HG03432 (cell line): ENCODE measurements at regions not wholly inside any gene's neighbourhood (a gene's known extent, or its start where the extent isn't known, plus 50 kb on each side); places are given as distances from the start of the nearest gene placed in this dataset.

Source experiments
- ATAC-seq: cut with Tn5 transposase; IDR thresholded peaks from one replicate; pipeline ENCODE4 v1.9.1; 2021; ENCODE audit warnings: mild to moderate bottlenecking, moderate library complexity; ENCODE audit not compliant: unreplicated experiment

DNA sequence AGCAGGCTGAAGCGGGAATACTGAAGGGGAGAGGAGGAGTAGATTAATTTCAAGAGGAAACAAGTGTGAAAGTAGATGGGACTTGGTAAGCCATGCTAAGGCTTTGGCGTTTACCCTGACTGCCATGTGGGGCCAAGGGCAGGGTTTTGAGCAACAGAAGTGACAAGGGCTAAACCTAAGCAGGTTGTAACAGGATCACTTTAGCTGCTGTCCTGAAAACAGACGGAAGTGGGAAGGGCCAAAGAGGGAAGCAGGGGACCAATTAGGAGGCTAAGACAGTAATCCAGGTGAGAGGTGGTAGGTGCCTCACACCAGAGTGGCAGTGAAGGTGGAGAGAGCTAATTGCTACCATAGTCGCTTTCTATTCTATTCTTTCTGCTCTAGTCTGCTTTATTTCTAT lies 166.5 kb downstream of the PJA1 start:
- no peak for ATAC-seq

DNA sequence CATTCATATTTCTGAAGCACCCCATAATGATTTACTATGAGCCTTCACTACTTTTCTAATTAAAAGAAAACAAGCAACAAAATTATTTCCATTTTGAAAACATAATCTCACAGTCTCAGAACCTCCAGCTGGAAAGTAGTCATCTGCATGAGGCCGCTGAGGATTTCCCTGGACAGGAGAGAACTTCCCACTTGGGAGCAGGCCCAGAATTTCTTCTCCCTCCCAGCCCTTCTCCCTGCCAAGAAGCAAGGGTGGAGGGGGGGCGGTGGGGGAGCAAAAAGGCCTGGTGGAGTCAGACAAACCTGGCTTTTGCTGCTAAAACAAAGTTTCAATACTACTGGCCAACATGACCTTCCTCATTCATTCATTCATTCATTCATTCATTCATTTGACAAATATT lies 167.3 kb downstream of the PJA1 start:
- ATAC-seq: no peak

DNA sequence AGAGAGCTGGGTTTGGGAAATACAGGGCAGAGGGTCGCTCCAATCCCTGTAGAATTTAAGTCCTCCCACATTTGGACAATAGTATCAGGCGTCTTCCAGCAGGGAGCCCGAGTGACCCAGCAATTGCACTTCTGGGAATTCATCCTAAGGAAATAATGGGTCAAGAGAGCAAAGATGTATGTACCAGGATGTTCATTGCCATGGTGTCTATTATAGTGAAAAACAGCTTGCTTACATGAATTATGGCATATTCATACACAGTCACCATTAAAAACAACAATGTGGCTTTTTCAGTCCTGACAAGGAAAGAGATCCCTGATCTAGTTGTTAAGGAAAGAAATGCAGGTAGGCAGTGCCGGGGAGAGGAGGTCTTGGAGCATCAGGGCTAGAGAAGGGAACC lies 167.7 kb downstream of the PJA1 start:
- ATAC-seq: no peak

DNA sequence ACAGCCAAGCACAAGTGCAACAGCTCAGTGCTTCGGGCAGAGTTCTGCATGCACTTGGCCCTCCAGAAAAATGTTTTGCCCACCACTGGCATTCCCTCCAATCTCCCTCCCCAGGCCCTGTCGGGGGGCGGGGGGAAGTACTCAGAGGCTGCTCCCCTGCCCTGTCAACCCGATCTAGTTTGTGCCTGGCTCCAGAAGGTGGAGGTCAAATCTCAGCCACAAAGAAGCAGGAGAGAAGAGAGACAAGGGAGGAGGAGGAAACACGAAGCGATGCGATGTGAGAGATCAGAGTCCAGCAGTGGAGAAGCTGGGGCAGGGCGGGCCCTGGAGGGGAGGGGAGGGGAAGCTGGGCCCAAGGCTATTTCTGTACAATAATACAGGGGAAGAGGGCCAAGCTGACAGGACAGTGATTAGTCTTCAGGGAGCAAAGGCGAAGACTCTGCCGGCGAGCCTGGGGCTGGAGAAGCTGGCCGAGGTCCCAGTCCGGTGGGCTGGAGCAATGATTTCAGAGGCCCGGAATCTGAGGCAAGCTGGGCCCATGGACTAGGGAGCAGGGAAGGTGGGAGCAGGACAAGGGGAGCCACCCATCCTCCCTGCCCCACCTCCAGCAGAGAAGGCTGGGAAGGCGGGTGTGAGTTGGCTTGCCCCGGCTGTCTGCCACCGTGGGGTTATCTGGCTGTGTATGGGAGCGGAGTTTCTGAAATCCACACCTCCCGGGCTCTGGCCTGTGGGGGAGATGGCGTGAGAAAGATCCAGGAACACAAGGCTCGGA lies 167.1 kb downstream of the EFNB1 start:
- no peak for ATAC-seq

DNA sequence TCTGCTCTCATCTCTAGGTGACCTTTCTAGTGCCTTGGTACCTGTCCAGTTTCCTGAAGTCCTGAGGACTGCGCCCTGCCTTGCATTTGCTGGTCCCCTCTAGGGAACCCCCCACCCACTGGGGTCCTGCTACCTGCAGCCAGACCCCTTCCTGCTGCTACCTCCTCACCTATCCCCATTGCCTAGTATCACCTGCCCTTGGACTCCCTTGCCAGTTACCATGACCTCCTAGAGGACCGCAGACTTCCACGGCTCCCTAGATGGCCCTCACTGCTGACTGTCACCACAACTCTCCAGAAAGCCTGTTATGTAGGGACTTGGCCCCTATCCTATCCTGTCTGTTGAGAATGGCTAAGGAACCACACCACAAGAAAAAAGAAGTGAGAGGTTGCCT lies 166.6 kb downstream of the EFNB1 start:
- ATAC-seq: no peak

DNA sequence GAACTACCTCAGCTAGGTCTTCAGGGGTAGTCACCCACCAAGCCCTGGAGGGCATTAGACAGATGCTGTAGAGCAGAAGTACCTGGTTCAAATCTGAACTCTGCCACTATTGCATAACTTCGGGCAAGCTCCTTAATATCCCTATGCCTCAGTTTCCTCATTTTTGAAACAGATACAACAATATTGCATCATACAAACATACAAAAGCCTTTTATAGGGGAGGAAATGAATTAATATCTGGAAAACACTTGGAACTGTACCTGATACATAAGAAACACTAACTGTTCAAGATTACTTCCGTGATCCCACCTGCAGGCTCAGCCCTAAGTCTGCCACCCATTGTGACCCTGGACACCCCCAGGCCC lies 166.1 kb downstream of the EFNB1 start:
- ATAC-seq: no peak

DNA sequence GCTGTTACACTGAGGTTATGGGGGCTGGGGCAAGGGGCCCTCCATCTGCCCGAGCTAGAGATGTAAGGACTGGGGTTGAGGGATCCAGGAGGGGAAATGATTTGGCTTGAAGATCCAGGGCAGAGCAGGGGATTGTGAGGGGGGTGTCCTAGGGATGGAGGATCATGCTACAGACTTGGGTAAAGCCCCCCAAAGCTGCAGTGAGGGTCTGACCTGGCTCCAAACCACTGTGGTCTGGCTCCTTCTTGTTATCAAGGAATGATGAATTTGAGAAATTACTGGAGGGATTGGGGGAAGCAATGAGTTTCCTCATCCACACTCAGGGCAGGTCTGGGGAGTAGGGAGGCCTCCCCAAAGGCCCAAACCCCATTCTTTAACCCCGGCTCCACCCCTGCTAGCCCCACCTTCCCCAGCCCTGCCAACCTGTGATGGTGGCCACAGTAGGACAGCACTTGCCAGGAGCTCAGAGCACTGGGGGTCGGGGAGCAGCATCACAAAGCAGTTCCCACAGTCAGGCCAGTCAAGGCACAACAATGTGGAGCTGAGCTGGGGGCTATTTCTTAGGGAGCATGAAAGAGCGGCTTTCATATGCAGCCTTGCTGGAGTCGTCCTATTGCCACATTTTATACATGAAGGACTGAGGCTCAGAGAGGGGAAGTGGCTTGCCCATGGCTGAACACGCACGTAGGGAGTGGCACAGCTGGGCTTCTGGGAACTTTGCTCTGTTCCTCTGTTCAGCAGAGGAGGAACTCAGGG lies 165.5 kb downstream of the EFNB1 start:
- ATAC-seq: no peak

DNA sequence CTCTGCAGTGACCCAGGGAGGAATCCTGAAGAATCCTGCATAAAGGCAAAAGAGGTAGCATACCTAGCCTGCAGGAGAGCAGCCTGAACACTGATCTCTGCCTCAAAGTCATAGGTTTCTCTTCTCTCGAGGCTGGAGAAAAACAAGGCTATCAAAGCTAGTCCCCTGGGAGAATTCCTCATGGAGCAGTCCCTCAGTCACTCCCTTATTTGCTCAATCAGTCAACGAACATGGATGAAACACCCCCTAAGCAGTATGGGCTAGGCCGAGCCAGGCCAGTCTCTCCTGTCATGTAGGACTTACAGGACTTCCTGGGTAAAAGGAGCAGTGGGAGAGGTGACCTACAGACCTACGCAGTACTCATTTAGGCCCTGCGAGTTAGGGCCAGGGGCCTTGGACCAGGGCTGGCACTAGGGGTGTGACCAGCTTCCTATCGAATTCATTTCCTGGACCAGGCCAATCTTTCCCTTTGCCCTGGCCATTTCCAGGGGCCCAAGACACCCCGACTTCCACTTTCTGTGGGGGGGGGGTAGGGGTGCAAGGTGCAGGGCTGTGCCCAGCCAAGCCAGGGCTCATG lies 164.1 kb downstream of the EFNB1 start:
- no peak for ATAC-seq

DNA sequence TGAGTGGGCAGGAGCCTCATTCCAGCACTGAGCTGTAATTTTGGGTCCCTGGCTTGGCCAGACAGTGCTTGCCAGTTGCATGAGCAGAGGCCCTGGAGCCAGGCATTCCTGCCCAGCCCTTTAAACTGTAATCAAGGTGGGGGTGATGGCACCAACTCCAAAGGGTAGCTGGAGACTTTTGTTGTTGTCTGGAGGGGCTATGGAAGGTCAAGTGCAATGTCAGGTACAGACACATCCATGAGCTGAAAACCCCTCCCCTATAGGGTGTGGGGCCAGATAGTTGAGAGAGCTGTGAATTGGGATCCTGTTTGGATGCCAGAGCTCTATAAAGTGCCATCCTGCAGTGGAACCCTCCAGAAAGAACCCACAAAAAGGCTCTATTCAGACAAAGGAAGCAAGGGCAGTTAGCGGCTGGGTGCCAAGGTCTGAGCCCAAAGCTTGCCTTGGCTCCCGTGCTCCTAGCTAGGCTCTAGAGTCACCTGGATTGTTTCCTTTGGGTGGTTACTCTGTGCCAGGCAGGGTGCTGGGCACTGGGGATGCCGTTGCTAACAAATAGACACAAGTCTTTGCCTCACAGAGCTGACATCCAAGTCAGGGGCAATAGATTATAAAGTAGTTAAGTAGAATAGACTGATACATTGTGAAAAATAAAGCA lies 163.0 kb downstream of the EFNB1 start:
- ATAC-seq: no peak

DNA sequence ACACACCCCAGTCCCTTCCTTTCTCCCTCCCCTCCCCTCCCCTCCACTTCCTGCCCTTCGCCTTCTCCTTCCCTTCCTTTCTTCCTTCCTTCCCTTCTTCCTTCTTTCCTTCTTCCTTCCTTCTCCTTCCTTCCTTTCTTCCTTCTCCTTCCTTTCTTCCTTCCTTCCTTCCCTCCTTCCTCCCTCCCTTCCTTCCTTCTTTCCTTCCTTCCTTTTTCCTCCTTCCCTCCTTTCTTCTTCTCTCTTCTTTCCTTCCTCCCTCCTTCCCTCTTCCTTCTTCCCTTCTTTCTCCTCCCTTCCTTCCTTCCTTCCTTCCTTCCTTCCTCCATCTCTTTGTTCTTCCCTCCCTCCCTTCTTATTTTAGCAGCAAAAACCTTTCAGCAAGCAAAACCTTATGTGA lies 162.1 kb downstream of the EFNB1 start:
- ATAC-seq: no peak

DNA sequence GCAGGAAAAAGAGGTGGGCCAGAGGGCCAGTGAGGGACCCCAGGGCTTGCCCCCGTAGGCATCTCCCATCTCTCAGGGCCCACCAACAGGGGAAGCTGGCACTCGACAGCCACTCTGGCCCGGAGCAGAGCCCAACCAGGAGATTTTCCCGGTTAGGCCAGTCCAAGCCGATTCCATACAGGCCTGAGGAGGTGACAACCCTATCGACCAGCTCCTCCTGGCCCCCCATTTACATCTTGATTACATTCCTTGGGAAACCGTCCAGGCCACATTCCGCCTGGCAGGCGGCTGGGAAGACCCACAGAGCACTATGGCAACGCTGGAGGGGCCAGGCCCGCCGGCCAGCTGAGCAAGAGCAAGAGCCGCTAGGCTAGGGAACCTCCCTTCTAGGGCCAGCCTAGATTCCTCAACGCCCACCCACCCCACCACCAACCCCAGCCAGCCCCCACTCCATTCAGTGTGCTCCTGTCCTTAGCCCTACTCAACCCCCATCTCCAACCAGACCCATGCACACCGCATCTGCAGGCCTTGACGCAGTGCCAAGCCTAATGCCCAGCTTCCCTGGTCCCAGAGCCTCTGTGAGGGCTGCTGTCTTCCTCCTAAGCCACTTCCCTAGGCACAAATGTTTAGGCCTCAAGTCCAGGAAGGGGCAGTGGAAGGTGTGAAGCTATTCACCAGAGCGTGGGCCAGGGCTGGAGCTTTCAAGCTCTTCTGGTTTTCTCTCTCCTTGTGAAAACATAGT lies 161.2 kb downstream of the EFNB1 start:
- no peak for ATAC-seq

DNA sequence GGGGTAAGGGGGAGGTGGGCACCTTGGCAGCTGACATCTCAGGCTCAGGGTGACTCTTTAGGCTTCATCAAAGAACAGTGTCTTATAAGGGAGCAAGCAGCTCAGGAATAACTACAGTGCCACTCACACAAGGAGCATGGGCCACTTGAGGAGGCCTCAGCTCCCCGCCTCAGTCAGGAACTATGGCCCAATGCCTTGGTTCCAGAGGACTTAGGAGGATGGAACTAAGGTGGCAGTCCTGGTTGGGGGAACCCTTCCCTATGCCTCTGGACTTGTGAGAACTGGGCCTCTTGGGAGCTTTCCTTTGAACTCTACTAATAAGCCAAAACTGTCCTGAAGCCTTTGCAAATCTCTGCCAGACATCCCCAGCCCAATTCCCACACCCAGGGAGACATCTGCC lies 160.6 kb downstream of the EFNB1 start:
- no peak for ATAC-seq

DNA sequence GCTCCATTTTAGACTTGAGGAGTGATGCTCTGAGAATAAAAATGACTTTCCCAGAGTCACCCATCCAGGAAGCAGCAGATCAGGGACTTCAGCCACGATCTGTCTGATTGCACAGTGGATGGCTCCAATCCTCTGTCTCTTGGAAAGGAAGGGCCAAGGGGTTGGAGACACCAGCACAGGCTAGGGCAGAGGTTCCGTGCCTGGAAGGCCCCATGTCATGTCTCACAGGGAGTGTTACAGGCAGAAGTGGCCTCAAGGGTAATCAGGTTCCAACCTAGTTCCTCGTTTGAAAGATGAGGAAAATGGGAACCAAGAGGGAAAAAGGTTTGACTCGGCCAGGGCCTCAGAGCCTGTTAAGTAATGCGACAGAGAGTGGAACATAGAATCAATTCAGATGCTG lies 160.0 kb downstream of the EFNB1 start:
- ATAC-seq: no peak

DNA sequence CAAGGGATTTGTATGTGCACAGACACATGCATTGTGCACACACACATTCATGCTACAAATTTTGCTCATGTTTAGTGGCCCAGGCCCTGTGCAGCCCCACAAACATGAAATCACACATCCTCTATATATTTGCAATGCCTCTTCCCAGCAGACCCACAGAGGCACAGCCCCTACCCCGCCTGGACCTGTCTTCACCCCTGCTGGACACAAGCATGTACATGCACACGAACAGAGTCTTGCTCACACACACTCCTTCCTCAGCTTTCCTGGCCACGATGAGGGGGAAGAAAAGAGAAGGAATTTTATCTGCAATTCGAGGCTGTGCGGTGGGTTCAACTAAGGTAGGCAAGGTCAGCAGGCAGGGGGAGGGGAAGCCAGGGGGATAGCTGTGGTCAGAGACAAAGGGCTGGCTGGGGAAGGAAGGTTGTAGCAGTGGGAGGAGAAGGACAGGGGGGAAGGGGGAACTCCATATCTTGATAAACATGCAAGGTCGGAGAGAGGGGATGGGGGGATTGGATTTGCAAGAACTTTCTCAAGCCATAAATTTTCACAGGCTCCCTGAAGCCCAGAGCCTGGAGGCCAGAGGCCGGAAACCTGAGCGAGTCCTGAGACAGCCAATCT lies 156.4 kb downstream of the EFNB1 start:
- no peak for ATAC-seq

DNA sequence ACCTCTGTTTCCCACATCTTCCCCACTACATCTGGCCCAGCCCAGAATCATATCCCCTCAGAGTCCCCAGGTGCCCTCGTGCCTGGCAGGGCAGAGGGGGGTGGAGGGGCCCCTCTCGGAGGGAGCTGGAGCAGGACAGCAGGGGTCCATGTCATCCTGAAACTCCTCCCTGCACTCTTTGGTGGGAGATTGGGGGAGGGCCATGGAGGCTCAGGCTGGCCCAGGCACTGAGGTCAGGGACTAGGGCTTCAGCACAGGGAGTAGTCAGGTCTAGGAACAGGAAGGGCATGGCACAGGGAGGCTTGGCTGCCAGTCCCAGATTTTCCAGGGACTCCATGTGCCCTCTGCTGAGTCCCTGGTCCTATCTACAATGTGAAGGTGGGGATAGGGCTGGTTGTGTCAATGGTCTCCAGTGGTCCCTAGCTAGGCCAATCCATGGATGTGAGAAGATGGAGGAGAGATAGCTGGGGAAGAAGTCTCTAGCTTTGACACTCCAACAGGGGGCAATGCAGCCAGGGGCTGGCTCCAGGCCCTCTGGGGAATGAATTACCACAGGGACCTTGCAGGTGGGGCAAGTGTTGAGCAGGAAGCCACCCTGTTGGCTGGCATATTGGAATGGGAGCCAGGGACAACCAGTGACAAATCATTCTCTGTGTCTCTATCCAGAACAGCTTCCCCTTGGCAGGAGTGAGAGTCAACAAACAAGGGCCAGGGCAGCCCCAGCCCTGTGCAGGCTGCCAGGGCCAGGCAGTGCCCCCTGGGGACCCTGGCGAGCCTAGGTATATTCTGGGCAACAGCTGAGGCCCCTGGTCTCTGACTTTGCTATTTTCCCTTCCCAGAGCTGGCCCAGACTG lies 154.4 kb downstream of the EFNB1 start:
- no peak for ATAC-seq

DNA sequence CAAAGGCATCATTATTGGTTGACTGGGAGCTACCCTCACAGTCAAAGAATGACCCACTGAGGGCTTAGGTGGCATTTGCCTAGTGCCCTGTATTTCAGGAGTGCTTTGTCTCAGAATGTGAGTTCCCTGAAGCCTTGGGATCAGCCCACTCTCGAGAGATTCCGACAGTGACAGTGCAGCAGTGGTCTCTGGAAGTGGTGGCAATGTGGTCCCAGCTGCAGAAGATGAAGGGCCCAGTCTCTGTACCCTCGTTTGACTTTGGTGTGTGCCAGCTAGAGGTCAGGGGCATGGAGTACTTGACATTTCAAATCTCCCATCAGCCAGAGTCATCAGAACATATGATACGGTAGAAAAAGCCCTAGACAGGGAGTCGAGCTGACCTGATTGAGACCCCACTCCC lies 153.7 kb downstream of the EFNB1 start:
- ATAC-seq: no peak

DNA sequence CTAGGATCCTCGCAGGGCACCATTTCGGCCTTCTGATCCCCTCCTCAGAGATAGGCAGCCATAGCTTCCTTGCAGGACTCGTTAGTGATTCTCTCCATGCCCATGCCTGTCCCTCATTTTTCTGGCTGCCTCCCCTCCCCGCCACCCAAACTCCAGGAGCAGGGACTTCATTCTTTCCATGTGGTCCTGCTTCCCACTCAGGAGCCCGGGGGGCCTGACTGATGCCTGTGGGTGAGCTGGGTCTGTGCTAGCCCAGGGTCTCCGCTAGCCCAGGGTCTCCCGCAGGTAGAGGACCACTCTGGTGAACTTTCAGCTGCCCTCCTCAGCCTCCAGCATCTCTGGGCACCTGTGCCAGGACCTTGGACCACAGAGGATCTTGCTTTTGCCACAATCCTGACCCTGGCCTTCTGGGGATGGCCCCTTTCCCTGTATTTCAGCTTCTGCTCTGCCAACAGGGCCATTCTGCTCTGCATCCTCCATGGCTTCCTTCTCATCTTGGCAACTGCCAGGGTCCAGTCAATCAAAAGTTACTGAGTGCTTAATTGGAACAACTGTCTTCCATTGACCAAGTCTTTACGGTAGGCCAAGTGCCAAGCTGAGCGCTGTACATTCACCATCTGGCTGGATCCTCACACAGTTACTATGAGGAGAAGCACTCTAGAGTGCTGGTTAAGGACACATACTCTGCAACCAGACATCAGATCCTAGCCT lies 152.2 kb downstream of the EFNB1 start:
- ATAC-seq: no peak

DNA sequence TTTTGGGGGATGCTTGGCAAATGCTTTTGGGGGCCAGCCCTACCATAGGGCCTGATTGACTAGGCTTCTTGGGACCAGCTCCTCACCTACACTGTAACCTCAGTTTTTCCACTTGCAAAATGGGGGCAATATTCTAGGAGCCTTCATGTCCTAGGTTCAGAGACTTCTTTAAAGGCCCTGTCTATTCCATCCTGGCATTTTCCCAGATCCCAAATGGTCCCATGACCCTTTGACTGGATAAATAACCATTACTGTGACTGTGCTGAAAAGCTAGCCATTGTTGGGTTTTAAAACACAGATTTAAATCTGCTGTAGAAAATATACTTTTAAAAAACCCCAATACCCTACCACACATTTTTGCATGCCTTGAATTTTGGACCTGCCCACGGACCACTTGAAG lies 149.8 kb downstream of the EFNB1 start:
- no peak for ATAC-seq

DNA sequence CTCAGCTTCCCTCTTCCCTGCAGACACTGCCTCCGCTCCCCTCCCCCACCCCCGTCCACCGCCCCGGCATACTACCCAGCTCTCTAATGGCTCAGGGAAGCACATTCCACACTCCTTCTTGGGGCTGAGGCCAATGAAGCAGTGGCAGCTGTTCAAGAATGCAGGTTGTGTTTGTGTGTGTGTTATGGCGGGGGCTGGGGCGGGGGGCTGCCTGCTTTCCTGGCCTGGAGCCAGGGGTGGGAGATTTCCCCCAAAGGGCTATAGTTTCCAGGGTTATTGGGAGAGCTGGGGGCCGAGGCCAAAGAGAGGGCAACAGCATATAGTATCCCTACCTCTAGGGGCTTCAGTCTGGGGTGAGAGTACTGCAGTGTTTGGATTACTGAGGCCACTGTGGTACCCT lies 149.4 kb downstream of the EFNB1 start:
- ATAC-seq: no peak
